GM12892 (cell line): ENCODE measurements at regions not wholly inside any gene's neighbourhood (a gene's known extent, or its start where the extent isn't known, plus 50 kb on each side); places are given as distances from the start of the nearest gene placed in this dataset.

Source experiments
- POLR2A ChIP-seq: IDR thresholded peaks from 2 replicates; pipeline ENCODE4 v1.6.1; 2011; ENCODE audit warnings: low read depth, low read length, control low read depth
- TAF1 ChIP-seq: IDR thresholded peaks from 2 replicates; pipeline ENCODE4 v1.6.1; 2011; ENCODE audit warnings: low read depth, mild to moderate bottlenecking, control low read depth, low read length, borderline replicate concordance

GRCh38 chr2:176398243-176399073 is 129.2 kb downstream of the MTX2 start:
- TF ChIP-seq TAF1 (no peak), POLR2A (no peak)
